GM19397 (cell line): ENCODE measurements at regions not wholly inside any gene's neighbourhood (a gene's known extent, or its start where the extent isn't known, plus 50 kb on each side); places are given as distances from the start of the nearest gene placed in this dataset.
"Not testable (repeated sequence)": the region's sequence is repeated elsewhere in the genome, so short reads cannot be mapped to it uniquely, and the experiment has no call there.

Source experiments
- ATAC-seq: cut with Tn5 transposase; IDR thresholded peaks from one replicate; pipeline ENCODE4 v1.9.1; 2021; ENCODE audit warnings: mild to moderate bottlenecking, moderate library complexity; ENCODE audit not compliant: unreplicated experiment

GRCh38 chr16:79881107-79881506 is 280.6 kb upstream of the MAF start:
- not testable (repeated sequence) for ATAC-seq

- ATAC-seq: no peak
Measured at GRCh38 chr16:79876332-79876730, 275.8 kb upstream of the MAF start.

GRCh38 chr16:79874391-79874790 is 273.9 kb upstream of the MAF start:
- ATAC-seq: no peak

DNA sequence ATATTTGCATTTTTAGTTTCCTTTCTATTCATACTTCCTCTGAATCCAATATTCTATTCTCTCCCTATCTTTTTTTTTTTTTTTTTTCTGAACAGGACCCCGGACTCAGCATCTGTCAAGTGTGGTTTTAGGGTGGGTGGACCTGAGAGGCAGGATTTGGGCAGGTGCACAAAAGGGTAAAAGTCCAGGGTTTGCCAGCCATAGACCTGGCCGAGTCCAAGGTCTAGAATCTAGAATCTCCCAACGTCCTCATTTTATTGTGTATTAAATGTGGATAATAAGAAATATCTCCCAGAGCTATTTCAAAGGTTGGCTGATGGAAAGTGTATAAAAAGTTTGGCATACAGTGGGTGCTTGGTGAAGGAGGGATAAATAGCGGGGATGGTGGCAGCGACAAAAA is 273.3 kb upstream of the MAF start:
- ATAC-seq: no peak

GRCh38 chr16:79871906-79872305 is 271.4 kb upstream of the MAF start:
- no peak for ATAC-seq

GRCh38 chr16:79870016-79870886 is 269.7 kb upstream of the MAF start:
- no peak for ATAC-seq

DNA sequence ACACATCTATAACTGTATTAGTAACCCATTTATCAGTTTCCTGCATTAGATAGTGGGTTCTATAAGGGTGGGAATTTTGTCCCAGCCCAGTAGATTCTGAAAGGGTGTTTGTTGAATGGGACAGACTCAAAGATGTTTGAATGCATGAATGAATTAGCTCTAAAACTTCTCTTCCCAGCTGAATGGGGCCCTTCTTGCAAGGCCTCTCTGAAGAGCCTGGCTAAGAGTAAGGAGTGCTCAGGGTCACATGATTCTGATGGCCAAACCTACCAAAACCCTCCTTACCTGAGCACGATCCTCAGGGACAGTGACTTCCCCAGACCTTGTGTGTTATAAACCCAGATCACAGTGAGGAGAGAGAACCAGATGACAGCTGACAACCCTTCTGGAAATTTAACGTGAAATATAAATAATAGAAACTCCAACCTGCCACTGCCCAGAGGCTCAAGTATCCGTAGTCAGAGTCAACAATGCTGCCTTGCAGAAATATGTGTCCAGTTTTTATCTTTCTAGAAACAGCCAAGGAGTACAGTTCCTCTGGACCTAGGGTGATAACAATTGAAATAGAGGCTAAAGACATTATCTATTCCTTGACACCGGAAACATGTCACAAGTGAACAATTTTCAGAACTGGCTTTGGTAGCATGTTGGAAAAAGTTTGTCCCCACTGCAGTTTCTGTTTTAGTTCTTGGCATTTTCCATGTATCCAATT is 268.9 kb upstream of the MAF start:
- no peak for ATAC-seq

GRCh38 chr16:79868841-79869240 is 268.3 kb upstream of the MAF start:
- no peak for ATAC-seq

DNA sequence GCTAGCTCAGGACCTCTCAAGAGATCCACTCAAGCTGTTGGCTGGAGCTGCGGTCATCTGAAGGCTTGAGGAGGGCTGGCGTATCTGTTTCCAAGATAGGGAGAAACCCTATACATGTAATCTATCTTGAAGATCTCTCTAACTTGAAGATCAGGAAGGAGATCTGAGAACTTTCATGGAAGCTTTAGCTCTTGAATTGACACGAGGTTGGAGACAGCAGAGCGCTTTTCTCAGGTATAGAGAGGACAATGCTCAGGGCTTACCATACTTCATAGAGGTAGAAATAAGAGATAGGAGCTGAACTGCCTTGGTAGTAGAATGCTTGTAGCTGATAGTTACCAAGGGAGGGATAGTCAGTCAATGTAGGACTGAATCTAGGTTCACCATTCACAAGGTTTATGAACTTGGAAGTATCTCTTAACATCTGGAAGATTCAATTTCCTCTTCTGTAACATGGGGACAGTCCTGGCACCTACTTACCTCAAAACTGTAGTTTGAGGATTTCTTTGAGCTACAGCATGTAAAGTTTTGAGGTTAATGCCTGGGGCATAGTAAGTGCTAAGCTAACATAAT is 267.0 kb upstream of the MAF start:
- no peak for ATAC-seq

- ATAC-seq: no peak
Measured at GRCh38 chr16:79865918-79866317, 265.4 kb upstream of the MAF start.

- ATAC-seq: no peak
Measured at GRCh38 chr16:79864781-79865391, 264.3 kb upstream of the MAF start.

- ATAC-seq: no peak
Measured at GRCh38 chr16:79864032-79864780, 263.7 kb upstream of the MAF start.

DNA sequence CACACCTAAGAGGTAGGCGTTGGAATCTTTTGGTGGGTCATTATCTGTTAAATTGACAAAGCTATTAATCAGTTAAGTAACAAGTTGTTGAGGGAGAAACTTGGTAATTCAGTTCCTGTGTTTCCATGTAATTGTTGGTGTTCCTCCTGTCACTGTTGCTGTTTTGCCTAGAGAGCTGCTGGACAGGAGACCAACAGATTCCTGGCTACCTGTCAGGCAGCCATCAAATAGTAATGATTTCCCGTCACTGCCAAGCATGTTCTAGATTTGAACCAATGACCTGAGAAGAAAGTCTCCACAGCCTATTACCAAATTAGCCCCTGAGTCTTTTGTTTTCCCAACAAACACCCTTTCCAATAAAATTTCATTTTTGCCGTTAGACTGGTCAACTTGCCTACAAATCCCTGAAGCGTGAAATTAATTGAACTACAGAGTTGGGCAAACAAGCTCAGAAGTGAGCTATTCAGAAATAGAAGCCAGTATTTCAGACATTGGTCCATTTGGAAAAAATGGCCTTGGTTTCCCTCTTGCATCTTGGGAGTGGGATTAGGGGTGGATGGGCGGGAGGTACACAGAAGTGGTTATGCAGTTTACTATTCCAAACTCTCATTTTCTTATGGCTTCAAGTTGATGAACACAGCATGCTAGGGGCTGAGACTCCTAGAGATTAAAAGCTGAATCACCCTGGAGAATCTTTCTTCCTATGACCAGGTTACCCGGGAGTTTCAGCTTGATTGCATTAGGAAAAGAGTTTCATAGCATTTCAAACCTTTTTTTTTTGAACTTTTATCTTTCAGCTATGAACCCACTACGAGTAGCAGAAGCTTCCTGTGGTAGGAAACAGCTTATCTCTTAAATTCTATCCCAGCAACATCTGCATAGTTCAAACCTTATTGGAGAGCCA is 262.8 kb upstream of the MAF start:
- ATAC-seq: no peak

GRCh38 chr16:79862601-79863000 is 262.1 kb upstream of the MAF start:
- ATAC-seq: no peak

DNA sequence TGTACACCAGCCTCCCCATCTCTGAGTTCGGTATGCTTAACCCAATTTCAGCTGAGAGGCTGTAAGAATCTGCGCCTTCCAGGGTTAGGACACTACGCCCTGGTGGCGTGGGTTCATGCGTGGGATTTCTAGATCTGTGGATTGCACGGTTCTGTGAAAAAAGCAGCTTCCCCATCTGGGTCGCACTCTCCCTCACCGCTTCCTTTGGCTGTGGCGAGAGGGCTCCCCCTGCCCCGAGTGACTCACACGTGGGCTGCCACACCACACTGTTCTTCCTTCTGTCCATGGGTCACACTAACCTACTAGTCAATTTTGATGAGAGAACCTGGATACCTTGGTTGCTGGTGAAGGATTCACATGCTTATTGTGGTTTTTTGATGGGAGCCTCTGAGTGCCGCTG is 256.0 kb upstream of the MAF start:
- ATAC-seq: no peak

- ATAC-seq: no peak
Measured at GRCh38 chr16:79850348-79850747, 249.8 kb upstream of the MAF start.

DNA sequence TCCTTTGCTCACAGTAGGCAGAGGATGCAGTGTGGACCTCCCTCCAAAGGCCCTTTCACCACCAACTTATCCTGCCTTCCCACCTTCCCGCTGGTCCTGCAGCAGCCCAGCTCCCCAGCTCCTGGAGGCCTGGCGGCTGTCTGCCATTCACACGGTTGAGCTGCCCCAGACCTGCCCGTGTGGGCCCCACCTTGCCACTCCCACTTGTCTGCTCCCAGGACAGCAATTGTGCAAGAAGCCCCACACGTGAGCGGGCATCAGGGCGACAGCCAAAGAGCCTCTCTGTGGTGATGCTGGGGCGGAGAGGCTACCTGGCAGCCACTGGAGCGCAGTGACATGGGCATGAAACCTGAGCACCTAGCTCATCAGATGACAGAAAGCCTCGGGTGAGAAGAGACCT is 248.6 kb upstream of the MAF start:
- no peak for ATAC-seq

- ATAC-seq: no peak
Measured at GRCh38 chr16:79848719-79849118, 248.2 kb upstream of the MAF start.

DNA sequence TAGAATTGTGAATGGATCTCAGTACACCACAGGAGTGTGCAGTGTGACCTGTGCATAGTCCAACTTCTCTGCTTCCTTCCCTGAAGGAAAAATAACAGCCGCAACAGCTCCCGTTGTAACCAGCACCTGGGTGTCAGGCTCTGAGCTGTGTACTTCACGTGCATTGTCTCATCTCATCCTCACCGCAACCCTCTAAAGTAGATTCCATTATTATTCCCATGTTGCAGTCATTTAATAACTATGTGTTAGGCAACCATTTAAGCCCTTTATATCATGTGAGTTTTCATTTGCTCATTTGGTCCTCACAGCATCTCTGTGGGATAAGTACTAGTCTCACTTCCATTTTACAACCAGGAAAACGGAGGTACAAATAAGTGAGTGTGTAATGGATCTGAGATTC is 247.0 kb upstream of the MAF start:
- ATAC-seq: no peak

- ATAC-seq: no peak
Measured at GRCh38 chr16:79847101-79847500, 246.6 kb upstream of the MAF start.
